ENCODE measurements at regions not wholly inside any gene's neighbourhood (a gene's known extent, or its start where the extent isn't known, plus 50 kb on each side); places are given as distances from the start of the nearest gene placed in this dataset.

DNA sequence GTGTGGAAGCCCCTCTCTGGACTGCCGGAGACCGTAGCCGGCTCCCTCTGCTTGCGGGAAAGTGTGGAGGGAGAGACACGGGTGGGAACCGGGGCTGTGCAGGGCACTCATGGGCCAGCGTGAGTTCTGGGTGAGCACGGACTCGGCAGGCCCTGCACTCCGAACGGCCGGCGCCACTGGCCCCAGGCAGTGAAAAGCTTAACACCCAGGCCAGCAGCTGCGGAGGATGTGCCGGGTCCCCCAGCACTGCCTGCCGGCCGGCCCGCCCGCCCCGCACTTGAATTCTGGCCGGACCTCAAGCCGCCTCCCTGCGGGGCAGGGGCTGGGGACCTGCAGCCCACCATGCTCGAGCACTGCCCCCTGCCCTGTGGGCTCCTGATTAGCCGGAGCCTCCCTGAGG, 147.0 kb downstream of the FGF9 start:
- H3K4me1 ChIP-seq (replicated peaks in 1 of 4; ENCODE audit: control insufficient read depth in 3 of 4, insufficient read depth in 4 of 4, low read length in 3 of 4): no peaks in the 10 kb centered on the region; a peak in 1 of 7 replicates
- no peaks in the 10 kb centered on the region for H3K79me1 ChIP-seq (ENCODE audit: low read depth, low read length)
- no peak overlapping the region for H2BK120ac ChIP-seq (replicated peaks; ENCODE audit: low read depth, low read length)
- H3K23me2 ChIP-seq (ENCODE audit: low read depth, low read length): no peaks in the 10 kb centered on the region
- DNase-seq (ENCODE audit: low read depth in 1 of 2, low spot score in 2 of 2): no peak
- H3K79me2 ChIP-seq (ENCODE audit: control insufficient read depth in 1 of 2, insufficient read depth in 2 of 2, low read length in 2 of 2): no peaks in the 10 kb centered on the region
- H3K4me2 ChIP-seq (ENCODE audit: insufficient read depth in 1 of 2, low read depth in 2 of 2, low read length in 2 of 2): no peak overlapping the region
- peaks cover 3 to 10% of the 10 kb centered on the region in 2 experiments; a peak in 1 of 4 replicates for H3K9me3 ChIP-seq (ENCODE audit: insufficient read depth in 2 of 2, low read depth in 1 of 2, low read length in 1 of 2)
- no peak overlapping the region for H3K27ac ChIP-seq (ENCODE audit: low read depth, low read length)
- FAIRE-seq: no peak
- H3K36me3 ChIP-seq (ENCODE audit: control insufficient read depth in 2 of 4, insufficient read depth in 4 of 4, low read length in 3 of 4): no peaks in the 10 kb centered on the region
- no peaks in the 10 kb centered on the region for H3K27me3 ChIP-seq (replicated peaks in 1 of 4; ENCODE audit: control insufficient read depth in 3 of 4, extremely low read depth in 1 of 4, insufficient read depth in 3 of 4, low read length in 3 of 4)
- H4K5ac ChIP-seq (ENCODE audit: insufficient read length, low read depth, low read length): no peak overlapping the region
- POLR2A ChIA-PET (ENCODE audit: partially characterized antibody): no interaction called here
- no peaks in the 10 kb centered on the region for H4K20me1 ChIP-seq (replicated peaks in 1 of 2; ENCODE audit: control insufficient read depth in 1 of 2, insufficient read depth in 2 of 2, low read length in 2 of 2)
- H3K23ac ChIP-seq (ENCODE audit: insufficient read length): no peak overlapping the region
- H2BK15ac ChIP-seq (ENCODE audit: low read length): no peak overlapping the region
- no peak overlapping the region for H3K9ac ChIP-seq (replicated peaks in 1 of 4; ENCODE audit: extremely low read depth in 1 of 4, low read depth in 3 of 4, low read length in 3 of 4)
- H3K14ac ChIP-seq (ENCODE audit: insufficient read length): no peak overlapping the region
- H2BK5ac ChIP-seq (ENCODE audit: low read depth, low read length): no peak overlapping the region
- H2AFZ ChIP-seq (ENCODE audit: low read length): no peak overlapping the region
- no peak overlapping the region for H2AK5ac ChIP-seq (ENCODE audit: low read depth, low read length)
- no peak overlapping the region for H3K18ac ChIP-seq (ENCODE audit: extremely low read depth, low read length)
- no peak for TF ChIP-seq CBX8 (IDR thresholded peaks at IDR 0.05; ENCODE audit: borderline replicate concordance, low read depth, low read length)
- no peak for TF ChIP-seq CEBPB (IDR thresholded peaks at IDR 0.05; ENCODE audit: low read depth, low read length)
- no peak for TF ChIP-seq TEAD4 (IDR thresholded peaks at IDR 0.05; ENCODE audit: low read depth, low read length)
- TF ChIP-seq SIN3A (conservative IDR thresholded peaks at IDR 0.05 in 1 of 2, IDR thresholded peaks at IDR 0.05 in 1 of 2; ENCODE audit: low read depth in 1 of 2, low read length in 2 of 2): no peak
- no peak for TF ChIP-seq KDM4A (IDR thresholded peaks at IDR 0.05; ENCODE audit: low read depth, low read length, severe bottlenecking)
- TF ChIP-seq ASH2L (IDR thresholded peaks at IDR 0.05; ENCODE audit: low read length): no peak
- no peak for TF ChIP-seq KDM5A (IDR thresholded peaks at IDR 0.05; ENCODE audit: low read length)
- no peak for TF ChIP-seq RAD21 (IDR thresholded peaks at IDR 0.05 in 1 of 2, conservative IDR thresholded peaks at IDR 0.05 in 1 of 2; ENCODE audit: low read depth in 2 of 2, low read length in 2 of 2)
- TF ChIP-seq SUZ12 (IDR thresholded peaks at IDR 0.05; ENCODE audit: low read length): no peak
- no peak for TF ChIP-seq TBP (IDR thresholded peaks at IDR 0.05; ENCODE audit: low read depth, low read length)
- no peak for TF ChIP-seq SIX5 (IDR thresholded peaks at IDR 0.05; ENCODE audit: low read depth, low read length)
- no peak overlapping the region for H4K91ac ChIP-seq (replicated peaks; ENCODE audit: insufficient read length, low read length)
- no peak overlapping the region for H2BK20ac ChIP-seq (ENCODE audit: low read length)
- H3K4ac ChIP-seq (replicated peaks; ENCODE audit: insufficient read length, low read depth, low read length): no peak overlapping the region
- no peak overlapping the region for H4K8ac ChIP-seq (ENCODE audit: extremely low read depth, insufficient read depth, low read length)
- WGBS, 2 experiments (ENCODE audit: extremely low coverage in 1 of 2, insufficient coverage in 1 of 2, insufficient read length in 1 of 2, insufficient replicate concordance in 2 of 2, low coverage in 1 of 2, low lambda C conversion rate in 2 of 2, missing lambda C conversion rate in 1 of 2): 90% methylated on average over 22 of the region's 25 CpGs; no CpG with 5 or more reads in 1 of the 2 experiments
- H3K56ac ChIP-seq (replicated peaks; ENCODE audit: insufficient read length, low read depth, low read length): no peak overlapping the region
- no peak overlapping the region for H2BK12ac ChIP-seq (ENCODE audit: low read depth, low read length)
- CTCF ChIA-PET (ENCODE audit: partially characterized antibody): interaction anchor here (0.5 to 1.5 kb wide), 4 partner anchors 136 to 917 kb away, joined by 3 to 4 read pairs (median 3); no protein-coding TSS in a partner anchor
- no peak overlapping the region for H3K4me3 ChIP-seq (ENCODE audit: extremely low read depth in 1 of 4, insufficient read depth in 2 of 4, low read depth in 3 of 4, low read length in 4 of 4)
